Muscle of arm (tissue), 1 donor: ENCODE measurements at regions not wholly inside any gene's neighbourhood (a gene's known extent, or its start where the extent isn't known, plus 50 kb on each side); places are given as distances from the start of the nearest gene placed in this dataset.

Source experiments
- DNase-seq: peaks from one replicate; pipeline ENCODE4 v3.0.0-alpha.2; 2013

DNA sequence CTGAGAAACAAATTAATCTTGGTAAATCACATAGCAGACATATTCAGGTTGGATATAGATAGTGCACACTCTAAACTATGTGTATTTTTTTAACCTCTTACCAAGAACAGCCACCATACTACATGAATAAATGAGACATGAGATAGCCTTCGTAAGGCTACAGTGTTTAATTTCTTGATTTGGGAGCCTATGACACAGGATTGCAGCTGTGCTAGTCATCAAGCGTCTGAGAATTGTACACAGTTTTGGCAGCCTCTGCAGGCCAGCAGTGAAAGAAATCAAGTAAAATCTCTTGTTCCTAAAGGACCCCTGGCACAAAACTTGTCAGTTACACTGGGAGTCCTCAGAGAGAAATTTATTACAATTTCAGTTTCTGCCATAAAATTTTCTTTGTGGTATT is 236.1 kb downstream of the C12orf50 start:
- peak; percentile 46 for DNase-seq

GRCh38 chr12:87784350-87784749 is 244.9 kb downstream of the C12orf50 start:
- DNase-seq, result no peak

DNA sequence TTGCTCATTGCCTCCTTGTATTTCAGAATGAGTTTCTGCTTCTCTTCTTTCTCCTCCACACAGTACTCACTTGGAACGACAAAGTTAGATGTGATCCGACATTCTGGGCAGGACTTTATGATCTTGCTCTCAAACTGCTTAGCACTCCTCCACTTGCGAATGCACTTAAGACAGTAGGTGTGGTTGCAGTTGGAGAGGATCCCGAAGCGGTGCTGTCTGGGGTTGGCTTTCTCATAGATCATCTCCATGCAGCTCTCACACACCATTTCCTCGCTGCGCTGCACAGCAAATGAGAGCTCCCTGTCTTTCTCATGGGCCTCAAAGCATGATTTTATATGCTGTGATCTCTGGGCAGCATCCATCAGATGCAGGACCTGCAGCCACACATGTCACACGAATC is 245.7 kb downstream of the C12orf50 start:
- no peak for DNase-seq

- no peak for DNase-seq
These were observed 246.4 kb downstream of the C12orf50 start for GRCh38 chr12:87782838-87783237.

DNA sequence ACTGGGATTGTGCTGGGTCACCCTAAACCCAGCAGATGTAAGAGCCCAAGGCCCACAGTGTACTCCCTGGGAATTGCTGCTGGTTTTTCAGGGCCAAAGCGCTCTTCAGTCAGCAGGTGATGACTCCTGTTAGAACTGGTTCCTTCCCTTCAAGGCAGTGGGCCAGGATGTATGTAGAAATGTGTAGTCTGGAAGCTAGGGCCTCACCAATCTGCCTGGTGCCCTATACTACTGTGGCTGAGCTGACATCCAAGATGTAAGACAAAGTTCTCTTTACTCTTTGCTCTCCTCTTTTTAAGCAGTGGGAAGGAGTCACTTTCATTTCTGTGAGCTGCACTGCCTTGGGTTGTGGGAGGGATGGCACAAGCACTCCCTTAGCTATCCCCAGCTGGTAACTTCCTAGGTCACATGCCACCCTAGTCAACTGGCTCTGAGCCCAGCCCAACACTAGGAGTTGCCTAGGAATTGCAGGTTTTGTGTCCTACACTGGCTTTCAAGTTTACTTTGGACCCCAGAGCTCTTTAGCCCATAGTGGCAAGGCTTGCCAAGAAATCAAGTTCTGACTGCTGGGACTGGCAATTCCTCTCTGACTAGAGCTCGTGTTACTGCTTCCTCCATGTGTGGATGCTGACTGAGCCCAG is 249.2 kb downstream of the C12orf50 start:
- DNase-seq, result no peak

DNA sequence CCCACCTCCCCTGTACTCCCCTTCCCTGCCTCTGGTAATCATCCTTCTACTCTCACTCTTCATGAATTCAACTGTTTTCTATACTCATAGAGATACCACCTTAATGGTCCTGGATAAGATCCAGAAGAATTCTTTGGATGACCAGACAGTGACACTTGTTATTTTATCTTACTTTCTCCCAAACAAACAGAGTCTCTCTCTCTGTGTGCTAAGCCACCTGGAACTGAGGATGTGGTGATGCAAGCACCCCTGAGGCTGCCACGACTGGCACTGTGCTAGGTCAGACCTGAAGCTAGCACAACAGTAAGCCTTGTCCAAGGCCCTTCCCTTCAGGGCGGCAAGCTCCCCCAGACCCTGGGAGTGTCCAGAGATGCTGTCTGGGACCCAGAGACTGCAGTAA is 250.2 kb downstream of the C12orf50 start:
- DNase-seq, result no peak

DNA sequence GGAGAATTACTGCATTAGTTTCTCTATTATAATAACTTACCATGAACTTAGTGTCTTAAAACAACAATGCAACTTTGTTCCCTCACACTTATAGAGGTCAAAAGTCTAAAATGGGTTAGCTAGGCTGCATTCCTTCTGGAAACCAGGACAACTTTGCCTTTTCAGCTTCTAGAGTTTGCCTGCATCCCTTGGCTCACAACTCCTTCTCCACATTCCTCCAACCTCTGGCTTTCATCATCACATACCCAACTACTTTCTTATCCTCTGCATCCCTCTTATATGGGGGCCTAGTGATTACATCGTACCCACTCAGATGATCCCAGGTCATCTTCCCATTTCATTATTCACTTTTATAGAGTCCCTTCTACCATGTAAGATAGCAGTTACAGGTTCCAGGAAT is 251.1 kb downstream of the C12orf50 start:
- no peak for DNase-seq

DNA sequence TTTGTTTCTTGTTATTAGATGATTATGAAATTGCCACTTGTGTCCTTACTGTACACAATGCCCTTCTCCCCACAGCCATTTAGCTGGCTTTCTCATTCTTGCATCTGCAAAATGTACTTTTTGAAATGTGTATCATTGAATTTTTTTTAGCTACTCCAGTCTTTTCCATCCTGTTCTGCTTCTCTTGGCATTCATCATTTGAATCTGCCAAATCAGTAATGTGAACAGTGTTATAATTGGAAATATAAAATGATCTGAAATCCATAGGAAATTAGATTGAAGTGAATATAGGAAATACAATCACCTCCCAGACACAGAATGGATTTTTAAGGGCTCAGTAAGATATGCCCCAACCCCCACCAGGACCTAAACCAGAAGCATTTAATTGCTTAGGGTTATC is 253.4 kb downstream of the C12orf50 start:
- no peak for DNase-seq

GRCh38 chr12:87775051-87775450 is 254.2 kb downstream of the C12orf50 start:
- no peak for DNase-seq

- no peak for DNase-seq
These were observed 256.8 kb downstream of the C12orf50 start for GRCh38 chr12:87772401-87772800.

- DNase-seq, result no peak
These were observed 260.5 kb downstream of the C12orf50 start for GRCh38 chr12:87768501-87769287.

- DNase-seq, result no peak
These were observed 263.2 kb downstream of the C12orf50 start for GRCh38 chr12:87766044-87766443.

- DNase-seq, result no peak
These were observed 268.3 kb downstream of the C12orf50 start for GRCh38 chr12:87760943-87761342.

- DNase-seq, result no peak
These were observed 270.9 kb downstream of the C12orf50 start for GRCh38 chr12:87758271-87758670.

DNA sequence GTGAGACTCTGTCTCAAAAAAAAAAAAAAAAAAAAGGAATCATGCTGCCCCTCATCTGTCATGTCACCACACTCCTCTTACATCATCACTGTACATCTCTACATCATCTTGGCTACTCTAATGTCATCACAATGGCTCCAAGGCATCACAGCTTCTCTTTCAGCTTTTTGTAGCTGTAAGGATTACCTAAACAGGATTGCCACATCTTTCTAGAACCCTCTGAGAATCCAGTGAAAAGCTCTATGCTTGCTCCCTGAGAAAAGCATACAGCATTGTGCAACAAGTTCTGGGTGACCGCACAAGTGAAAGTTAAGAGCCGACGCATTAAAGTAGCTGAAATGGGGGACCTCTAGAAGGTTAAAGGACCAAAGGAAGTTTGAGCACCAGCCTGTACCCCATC is 272.5 kb downstream of the C12orf50 start:
- DNase-seq, result no peak

GRCh38 chr12:87756111-87756510 is 273.1 kb downstream of the C12orf50 start:
- DNase-seq, result no peak

DNA sequence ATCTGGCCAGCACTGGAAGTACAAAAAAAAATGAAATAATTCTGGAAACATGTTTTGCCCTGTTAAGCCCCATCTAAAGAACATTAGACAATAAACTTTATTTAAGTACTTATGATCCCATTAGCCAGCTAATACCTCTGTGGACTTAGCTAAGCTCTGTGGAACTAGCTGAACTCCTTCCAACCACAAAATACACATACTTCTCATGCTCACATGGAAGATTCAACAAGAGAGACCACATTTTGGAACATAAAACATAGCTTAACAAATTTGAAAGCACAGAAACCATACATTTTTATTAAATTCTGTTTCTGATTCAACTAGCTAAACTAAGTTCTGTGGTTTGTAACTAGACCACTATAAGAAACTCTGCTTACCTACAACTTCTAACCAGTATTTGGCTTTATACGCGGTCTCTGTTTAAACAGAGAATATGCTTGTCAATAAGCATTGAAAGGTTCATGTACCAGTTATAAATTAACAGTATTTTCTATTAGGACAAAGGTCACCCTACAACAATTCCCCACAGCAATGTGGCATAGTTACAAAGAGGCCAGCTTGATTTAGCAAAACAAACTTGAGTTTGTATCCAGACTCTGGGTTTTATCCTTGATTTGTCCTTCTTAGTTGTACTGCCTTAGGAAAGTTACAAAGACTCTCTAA is 300.1 kb downstream of the C12orf50 start:
- no peak for DNase-seq

GRCh38 chr12:87720967-87721366 is 308.2 kb downstream of the C12orf50 start:
- DNase-seq, result no peak

GRCh38 chr12:87704374-87704773 is 324.8 kb downstream of the C12orf50 start:
- DNase-seq, result no peak

DNA sequence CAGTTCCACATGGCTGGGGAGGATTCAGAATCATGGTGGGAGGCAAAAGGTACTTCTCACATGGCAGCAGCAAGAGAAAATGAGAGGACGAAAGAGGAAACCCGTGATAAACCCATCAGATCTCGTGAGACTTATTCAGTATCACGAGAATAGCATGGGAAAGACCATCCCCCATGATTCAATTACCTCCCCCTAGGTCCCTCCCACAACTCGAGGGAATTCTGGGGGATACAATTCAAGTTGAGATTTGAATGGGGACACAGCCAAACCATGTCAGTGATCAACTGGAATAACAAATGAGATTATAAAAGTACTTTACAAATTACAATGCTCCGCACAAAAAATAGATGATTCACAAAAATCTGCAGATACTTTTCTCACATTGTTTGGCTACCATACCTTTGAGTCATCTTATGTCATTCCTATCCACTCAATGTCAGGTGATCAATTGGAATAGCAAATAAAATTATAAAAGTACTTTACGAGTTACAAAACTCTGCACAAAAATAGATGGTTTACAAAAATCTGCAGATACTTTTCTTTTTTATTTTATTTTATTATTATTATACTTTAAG is 338.9 kb downstream of the C12orf50 start:
- no peak for DNase-seq

- no peak for DNase-seq
These were observed 340.0 kb downstream of the C12orf50 start for GRCh38 chr12:87689196-87689595.

DNA sequence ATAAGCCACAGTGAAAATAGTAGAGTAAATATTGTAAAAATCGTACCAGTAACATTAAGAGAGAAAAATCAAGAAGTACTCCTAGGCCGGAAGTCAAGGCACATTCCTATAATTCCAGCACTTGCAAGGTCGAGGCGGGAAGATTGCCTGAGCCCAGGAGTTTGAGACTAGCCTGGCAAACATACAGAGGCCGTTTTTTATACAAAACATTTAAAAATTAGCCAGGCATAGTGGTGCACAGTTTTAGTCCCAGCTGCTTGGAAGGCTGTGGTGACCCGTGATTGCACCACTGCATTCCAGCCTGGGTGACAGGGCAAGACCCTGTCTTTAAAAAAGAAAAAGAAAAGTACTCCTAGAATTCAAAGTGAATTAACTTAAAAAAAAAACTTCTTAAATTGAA is 341.8 kb downstream of the C12orf50 start:
- no peak for DNase-seq

DNA sequence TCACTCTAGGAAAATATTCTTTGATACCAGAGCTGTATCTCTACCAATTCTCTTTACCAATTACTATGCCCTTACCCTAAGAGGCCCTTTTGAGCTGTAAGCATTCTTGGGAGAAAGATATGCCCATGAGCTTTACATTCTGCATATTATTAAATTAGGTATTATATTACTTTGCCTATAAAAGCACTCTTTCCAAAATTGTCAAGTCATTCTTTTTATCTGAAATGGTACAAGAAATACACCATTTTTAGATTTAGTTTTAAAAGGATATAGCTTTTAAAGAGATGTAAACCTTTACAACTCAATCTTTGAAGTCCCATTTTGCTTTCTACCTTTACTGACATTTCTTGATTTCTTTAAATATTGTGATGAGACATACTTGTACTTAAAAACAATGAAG is 343.5 kb downstream of the C12orf50 start:
- DNase-seq, result no peak
